IMR-90 (cell line): ENCODE measurements at regions not wholly inside any gene's neighbourhood (a gene's known extent, or its start where the extent isn't known, plus 50 kb on each side); places are given as distances from the start of the nearest gene placed in this dataset.

Experiments
- CEBPB ChIP-seq: IDR thresholded peaks from 2 replicates; pipeline ENCODE4 v1.6.1; 2012; ENCODE audit warnings: low read depth, low read length, improper control_type of control experiment
- CHD1 ChIP-seq: IDR thresholded peaks from 2 replicates; pipeline ENCODE4 v1.6.1; 2012; ENCODE audit warnings: low read depth, low read length, improper control_type of control experiment
- CTCF ChIP-seq: conservative IDR thresholded peaks from 2 replicates; pipeline ENCODE4 v1.5.1; 2012; ENCODE audit warnings: mild to moderate bottlenecking, low read depth, low read length, improper control_type of control experiment
- FOS ChIP-seq: fragments of 150-350 bp; IDR thresholded peaks from 2 replicates; pipeline ENCODE4 v1.6.1; 2016; ENCODE audit warnings: low read depth, low read length
- MAFK ChIP-seq: IDR thresholded peaks from 2 replicates; pipeline ENCODE4 v1.6.1; 2012; ENCODE audit warnings: low read depth, low read length, improper control_type of control experiment
- MAZ ChIP-seq: IDR thresholded peaks from 2 replicates; pipeline ENCODE4 v1.6.1; 2012; ENCODE audit warnings: low read depth, mild to moderate bottlenecking, low read length, improper control_type of control experiment, moderate library complexity, borderline replicate concordance
- MXI1 ChIP-seq: IDR thresholded peaks from 2 replicates; pipeline ENCODE4 v1.6.1; 2012; ENCODE audit warnings: low read depth, mild to moderate bottlenecking, low read length, moderate library complexity, borderline replicate concordance
- NFE2L2 ChIP-seq: fragments of 150-350 bp; IDR thresholded peaks from 2 replicates; pipeline ENCODE4 v1.6.1; 2016; ENCODE audit warnings: low read depth, mild to moderate bottlenecking, low read length
- POLR2A ChIP-seq: IDR thresholded peaks from 2 replicates; pipeline ENCODE4 v1.6.1; 2012; ENCODE audit warnings: mild to moderate bottlenecking, low read depth, low read length
- RAD21 ChIP-seq: IDR thresholded peaks from 2 replicates; pipeline ENCODE4 v1.6.1; 2012; ENCODE audit warnings: low read length, improper control_type of control experiment
- RCOR1 ChIP-seq: IDR thresholded peaks from 2 replicates; pipeline ENCODE4 v1.6.1; 2012; ENCODE audit warnings: mild to moderate bottlenecking, low read length, improper control_type of control experiment; ENCODE audit not compliant: insufficient replicate concordance
- RFX5 ChIP-seq: IDR thresholded peaks from 2 replicates; pipeline ENCODE4 v1.8.0; 2012; ENCODE audit warnings: low read depth, mild to moderate bottlenecking, low read length, moderate library complexity
- SMC3 ChIP-seq: fragments of 150-350 bp; IDR thresholded peaks from 2 replicates; pipeline ENCODE4 v1.6.1; 2016; ENCODE audit warnings: low read depth, mild to moderate bottlenecking, antibody characterized with exemption, low read length, moderate library complexity

- no peak for TF ChIP-seq MAFK
- TF ChIP-seq CEBPB: no peak
- TF ChIP-seq RFX5: no peak
- no peak for TF ChIP-seq POLR2A
- no peak for TF ChIP-seq SMC3
- TF ChIP-seq MXI1: no peak
- TF ChIP-seq RAD21: no peak
- no peak for TF ChIP-seq NFE2L2
- no peak for TF ChIP-seq CTCF
- no peak for TF ChIP-seq MAZ
- no peak for TF ChIP-seq CHD1
- TF ChIP-seq FOS: no peak
- TF ChIP-seq RCOR1: no peak
Observed at GRCh38 chr20:63100926-63101699, 94.3 kb upstream of the BHLHE23 start.
